IMR-90 (cell line): ENCODE measurements at regions not wholly inside any gene's neighbourhood (a gene's known extent, or its start where the extent isn't known, plus 50 kb on each side); places are given as distances from the start of the nearest gene placed in this dataset.

Source experiments
- ATAC-seq: fragments of 200-7000 bp; cut with Tn5 transposase; 2 replicates; pipeline ENCODE4 v1.9.1; 2020; ENCODE audit warnings: low read depth, mild to moderate bottlenecking, moderate library complexity
- BruUV-seq: library from RNA; stranded (reverse); fragments of 400-500 nt; replicated peaks from 2 replicates; lab custom pipeline; 2021; lab: Mats Ljungman, UMichigan
- CTCF ChIA-PET: fragments of 300-600 bp; formaldehyde crosslinking; extraction: SDS; loops from one replicate; lab custom pipeline; 2021; ENCODE audit warnings: antibody characterized with exemption; lab: Yijun Ruan, JAX
- POLR2A ChIA-PET: fragments of 300-600 bp; sonication (Branson Sonifier 250); formaldehyde crosslinking; loops from one replicate; lab custom pipeline; 2022; ENCODE audit warnings: antibody characterized with exemption; ENCODE audit not compliant: unreplicated experiment; lab: Charles Lee
- DNase-seq: peaks from one replicate; pipeline ENCODE4 v3.0.0; 2013
- H2AFZ ChIP-seq: replicated peaks from 2 replicates; pipeline ENCODE3; 2013; ENCODE audit warnings: low read length, mild to moderate bottlenecking; ENCODE audit not compliant: poor library complexity
- H2AK5ac ChIP-seq: 2 replicates; pipeline ENCODE4 v1.6.1; 2013; ENCODE audit warnings: low read depth, low read length, inconsistent platforms
- H2AK9ac ChIP-seq: replicated peaks from 2 replicates; pipeline ENCODE3; 2013; ENCODE audit warnings: mild to moderate bottlenecking, low read depth, low read length, moderate library complexity; ENCODE audit not compliant: poor library complexity
- H2BK120ac ChIP-seq: 2 replicates; pipeline ENCODE4 v1.6.1; 2013; ENCODE audit warnings: low read depth, low read length, inconsistent platforms
- H2BK15ac ChIP-seq: 3 replicates; pipeline ENCODE4 v1.6.1; 2013; ENCODE audit warnings: low read depth, low read length, inconsistent platforms
- H2BK20ac ChIP-seq: 2 replicates; pipeline ENCODE4 v1.6.1; 2013; ENCODE audit warnings: low read depth, mild to moderate bottlenecking, inconsistent platforms, low read length, moderate library complexity
- H2BK5ac ChIP-seq: 2 replicates; pipeline ENCODE4 v1.6.1; 2013; ENCODE audit warnings: mild to moderate bottlenecking, low read depth, low read length, inconsistent platforms; ENCODE audit not compliant: poor library complexity, severe bottlenecking
- H3K14ac ChIP-seq: replicated peaks from 2 replicates; pipeline ENCODE4 v1.6.1; 2013; ENCODE audit warnings: low read depth, low read length, inconsistent platforms
- H3K18ac ChIP-seq: 2 replicates; pipeline ENCODE4 v1.6.1; 2013; ENCODE audit warnings: low read depth, low read length, control low read depth
- H3K23ac ChIP-seq: 2 replicates; pipeline ENCODE4 v1.6.1; 2013; ENCODE audit warnings: low read depth, low read length, inconsistent platforms
- H3K27ac ChIP-seq: 2 replicates; pipeline ENCODE4 v1.5.1; 2013; ENCODE audit warnings: mild to moderate bottlenecking, control low read depth, low read length; ENCODE audit not compliant: insufficient read depth
- H3K27me3 ChIP-seq: 2 replicates; pipeline ENCODE4 v1.6.1; 2013; ENCODE audit warnings: low read length; ENCODE audit not compliant: control insufficient read depth, insufficient read depth
- H3K36me3 ChIP-seq: 2 replicates; pipeline ENCODE4 v1.6.1; 2013; ENCODE audit warnings: low read length, mixed read lengths; ENCODE audit not compliant: control insufficient read depth, insufficient read depth
- H3K4ac ChIP-seq: 2 replicates; pipeline ENCODE4 v1.6.1; 2013; ENCODE audit warnings: low read depth, low read length, inconsistent platforms
- H3K4me1 ChIP-seq: 2 replicates; pipeline ENCODE4 v1.6.1; 2013; ENCODE audit warnings: low read length, mixed read lengths; ENCODE audit not compliant: control insufficient read depth, insufficient read depth
- H3K4me2 ChIP-seq: 2 replicates; pipeline ENCODE4 v1.6.1; 2013; ENCODE audit warnings: low read depth, mild to moderate bottlenecking, control low read depth, low read length, moderate library complexity
- H3K4me3 ChIP-seq: 2 replicates; pipeline ENCODE4 v1.5.1; 2013; ENCODE audit warnings: low read depth, mild to moderate bottlenecking, control low read depth, low read length, moderate library complexity; ENCODE audit not compliant: insufficient read depth
- H3K56ac ChIP-seq: 2 replicates; pipeline ENCODE4 v1.6.1; 2013; ENCODE audit warnings: low read length, inconsistent platforms; ENCODE audit not compliant: insufficient read depth; ENCODE audit errors: extremely low read depth
- H3K79me1 ChIP-seq, 2 experiments: 2 replicates each; pipeline ENCODE4 v1.6.1; 2013; ENCODE audit warnings: low read length in 2 of 2, inconsistent platforms in 1 of 2, low read depth in 1 of 2
- H3K9ac ChIP-seq: 2 replicates; pipeline ENCODE4 v1.6.1; 2013; ENCODE audit warnings: low read depth, low read length, control low read depth
- H3K9me1 ChIP-seq: 2 replicates; pipeline ENCODE4 v1.6.1; 2013; ENCODE audit warnings: low read length, inconsistent platforms; ENCODE audit not compliant: insufficient read depth
- H3K9me3 ChIP-seq: 2 replicates; pipeline ENCODE4 v1.6.1; 2013; ENCODE audit warnings: low read length; ENCODE audit not compliant: control insufficient read depth, insufficient read depth
- H4K20me1 ChIP-seq: 2 replicates; pipeline ENCODE4 v1.6.1; 2013; ENCODE audit warnings: low read length, inconsistent platforms; ENCODE audit not compliant: insufficient read depth
- H4K5ac ChIP-seq: 2 replicates; pipeline ENCODE4 v1.6.1; 2013; ENCODE audit warnings: mild to moderate bottlenecking, low read depth, low read length, control low read depth
- H4K8ac ChIP-seq, 2 experiments: 2 replicates each; pipeline ENCODE4 v1.6.1; 2013; ENCODE audit warnings: low read depth in 2 of 2, low read length in 2 of 2, control low read depth in 1 of 2, inconsistent platforms in 1 of 2
- H4K91ac ChIP-seq: 2 replicates; pipeline ENCODE4 v1.6.1; 2013; ENCODE audit warnings: low read depth, low read length, inconsistent platforms; ENCODE audit not compliant: insufficient read depth
- CEBPB ChIP-seq: IDR thresholded peaks from 2 replicates; pipeline ENCODE4 v1.6.1; 2012; ENCODE audit warnings: low read depth, low read length, improper control_type of control experiment
- MXI1 ChIP-seq: IDR thresholded peaks from 2 replicates; pipeline ENCODE4 v1.6.1; 2012; ENCODE audit warnings: low read depth, mild to moderate bottlenecking, low read length, moderate library complexity, borderline replicate concordance
- WGBS, 2 experiments: methylation state at CpG; one replicate each; pipeline versions ENCODE4 v1.1.5 to v1.1.7; 2013; ENCODE audit warnings: missing lambda C conversion rate in 2 of 2; ENCODE audit not compliant: insufficient read length in 1 of 2; ENCODE audit errors: extremely low coverage in 2 of 2; 5-methylcytosine and 5-hydroxymethylcytosine counted together
- dilution Hi-C: fragments of 300-500 bp; cut with HindIII; formaldehyde crosslinking; loops from one replicate; pipeline ENCODE4 v1.14.3; 2018; ENCODE audit warnings: low sequenced_read_pairs; ENCODE audit not compliant: unreplicated experiment
- in situ Hi-C: fragments of 300-500 bp; cut with MboI; formaldehyde crosslinking; loops from 3 replicates; pipeline ENCODE4 v1.14.3; 2019; ENCODE audit warnings: low sequenced_read_pairs, inconsistent platforms, mixed read lengths
- intact Hi-C: fragments of 100-400 bp; cut with micrococcal nuclease; formaldehyde crosslinking; loops from 2 replicates; pipeline ENCODE4 v1.10.0; 2022

- BruUV-seq = no TSS peak
- intact Hi-C loops (no loop called here), dilution Hi-C loops (no loop called here), in situ Hi-C loops (no loop called here)
- Histone ChIP-seq H3K4me2 (no peak overlapping the region), H4K91ac (no peak overlapping the region), H2BK15ac (no peak overlapping the region), H4K8ac (no peak overlapping the region), H4K20me1 (no peaks in the 10 kb centered on the region), H3K9ac (no peak overlapping the region), H2AK5ac (no peak overlapping the region), H3K56ac (no peak overlapping the region), H2AFZ (no peak overlapping the region), H3K27ac (no peak overlapping the region), H3K14ac (no peak overlapping the region), H4K5ac (no peak overlapping the region), H2BK20ac (no peak overlapping the region), H3K4ac (no peak overlapping the region), H2BK120ac (no peak overlapping the region), H3K79me1 (no peaks in the 10 kb centered on the region), H3K23ac (no peak overlapping the region), H2BK5ac (no peak overlapping the region), H2AK9ac (no peak overlapping the region), H3K18ac (no peak overlapping the region), H3K4me3 (no peak overlapping the region), H3K9me3 (no peaks in the 10 kb centered on the region), H3K9me1 (no peaks in the 10 kb centered on the region), H3K36me3 (no peaks in the 10 kb centered on the region), H3K27me3 (no peaks in the 10 kb centered on the region), H3K4me1 (peaks cover 2% of the 10 kb centered on the region; the same call in 1 of the 2 replicates)
- WGBS, 2 experiments = no CpG with 5 or more reads among the region's 9 CpGs
- DNase-seq (no peak), ATAC-seq (no peak)
- ChIA-PET POLR2A (no interaction called here), CTCF (no interaction called here)
- TF ChIP-seq CEBPB = peak; percentile 75
- TF ChIP-seq MXI1 = no peak
These were observed 129.7 kb upstream of the PHACTR1 start for GRCh38 chr6:12586721-12587480.
